HEK293T (cell line): ENCODE measurements at regions not wholly inside any gene's neighbourhood (a gene's known extent, or its start where the extent isn't known, plus 50 kb on each side); places are given as distances from the start of the nearest gene placed in this dataset.
"Not testable (repeated sequence)": the region's sequence is repeated elsewhere in the genome, so short reads cannot be mapped to it uniquely, and the experiment has no call there.

ENCODE experiments used
- CTCF ChIA-PET: fragments of 350-600 bp; formaldehyde crosslinking; extraction: SDS; loops from one replicate; lab custom pipeline; 2021; ENCODE audit warnings: antibody characterized with exemption, inconsistent platforms; lab: Yijun Ruan, JAX
- POLR2A ChIA-PET: fragments of 350-600 bp; formaldehyde crosslinking; extraction: SDS; loops from one replicate; lab custom pipeline; 2020; ENCODE audit warnings: antibody characterized with exemption, inconsistent platforms; lab: Yijun Ruan, JAX
- DNase-seq: peaks from one replicate; pipeline ENCODE4 v3.0.0; 2012; ENCODE audit warnings: mixed read lengths; ENCODE audit errors: extremely low spot score
- ARNT ChIP-seq: fragments of 450-650 bp; IDR thresholded peaks from 2 replicates; pipeline ENCODE4 v1.6.1; 2017; ENCODE audit warnings: mild to moderate bottlenecking
- BHLHE40 ChIP-seq: fragments of 450-650 bp; IDR thresholded peaks from 2 replicates; pipeline ENCODE4 v1.6.1; 2016; ENCODE audit warnings: mild to moderate bottlenecking, moderate library complexity, borderline replicate concordance
- CTBP1 ChIP-seq: fragments of 450-650 bp; IDR thresholded peaks from 2 replicates; pipeline ENCODE4 v1.6.1; 2016; ENCODE audit warnings: borderline replicate concordance
- ELF4 ChIP-seq: fragments of 450-650 bp; IDR thresholded peaks from 2 replicates; pipeline ENCODE4 v1.6.1; 2017; ENCODE audit warnings: antibody characterized with exemption
- FOXA1 ChIP-seq: fragments of 450-650 bp; IDR thresholded peaks from 2 replicates; pipeline ENCODE4 v1.6.1; 2016; ENCODE audit warnings: mild to moderate bottlenecking
- FOXK2 ChIP-seq: fragments of 450-650 bp; IDR thresholded peaks from 2 replicates; pipeline ENCODE4 v1.6.1; 2016; ENCODE audit warnings: mild to moderate bottlenecking
- FOXM1 ChIP-seq: fragments of 450-650 bp; IDR thresholded peaks from 2 replicates; pipeline ENCODE4 v1.6.1; 2017; ENCODE audit warnings: mild to moderate bottlenecking, borderline replicate concordance
- HDGF ChIP-seq: fragments of 450-650 bp; IDR thresholded peaks from 2 replicates; pipeline ENCODE4 v1.6.1; 2017; ENCODE audit warnings: antibody characterized with exemption, borderline replicate concordance
- L3MBTL2 ChIP-seq: fragments of 450-650 bp; conservative IDR thresholded peaks from 2 replicates; pipeline ENCODE4 v1.6.1; 2016; ENCODE audit warnings: mild to moderate bottlenecking
- LEF1 ChIP-seq: fragments of 450-650 bp; IDR thresholded peaks from 2 replicates; pipeline ENCODE4 v1.6.1; 2017; ENCODE audit warnings: mild to moderate bottlenecking, borderline replicate concordance
- NFRKB ChIP-seq: fragments of 450-650 bp; IDR thresholded peaks from 2 replicates; pipeline ENCODE4 v1.6.1; 2016; ENCODE audit warnings: mild to moderate bottlenecking, moderate library complexity
- PKNOX1 ChIP-seq: fragments of 450-650 bp; IDR thresholded peaks from 2 replicates; pipeline ENCODE4 v1.6.1; 2016
- SP1 ChIP-seq: fragments of 450-650 bp; IDR thresholded peaks from 2 replicates; pipeline ENCODE4 v1.6.1; 2017
- SUZ12 ChIP-seq: fragments of 450-650 bp; IDR thresholded peaks from 2 replicates; pipeline ENCODE4 v1.6.1; 2016; ENCODE audit warnings: mild to moderate bottlenecking
- TARDBP ChIP-seq: fragments of 450-650 bp; IDR thresholded peaks from 2 replicates; pipeline ENCODE4 v1.6.1; 2016
- ZNF384 ChIP-seq: fragments of 450-650 bp; IDR thresholded peaks from 2 replicates; pipeline ENCODE4 v1.6.1; 2016

GRCh38 chr10:20598590-20598989 lies 298.5 kb downstream of the NEBL start:
- DNase-seq: peak; percentile 17
- TF ChIP-seq L3MBTL2: no peak
- TF ChIP-seq LEF1: no peak
- no peak for TF ChIP-seq FOXA1
- no peak for TF ChIP-seq ZNF384
- no peak for TF ChIP-seq SP1
- no peak for TF ChIP-seq CTBP1
- TF ChIP-seq NFRKB: no peak
- TF ChIP-seq FOXK2: no peak
- no peak for TF ChIP-seq ARNT
- TF ChIP-seq TARDBP: no peak
- no peak for TF ChIP-seq FOXM1
- TF ChIP-seq HDGF: no peak
- TF ChIP-seq SUZ12: no peak
- TF ChIP-seq ELF4: no peak
- no peak for TF ChIP-seq BHLHE40
- no peak for TF ChIP-seq PKNOX1
- ChIA-PET POLR2A (interaction anchor here (0.8 kb wide), 1 partner anchor 10 kb away, joined by 3 read pairs; no protein-coding TSS in a partner anchor), CTCF (interaction anchor here (0.7 kb wide), 1 partner anchor 72 kb away, joined by 3 read pairs; no protein-coding TSS in a partner anchor)

GRCh38 chr10:20596911-20597310 lies 300.2 kb downstream of the NEBL start:
- no peak for DNase-seq
- TF ChIP-seq NFRKB: no peak
- no peak for TF ChIP-seq L3MBTL2
- no peak for TF ChIP-seq SP1
- TF ChIP-seq TARDBP: no peak
- no peak for TF ChIP-seq ARNT
- TF ChIP-seq FOXA1: no peak
- no peak for TF ChIP-seq LEF1
- TF ChIP-seq CTBP1: no peak
- no peak for TF ChIP-seq SUZ12
- TF ChIP-seq BHLHE40: no peak
- TF ChIP-seq FOXK2: no peak
- no peak for TF ChIP-seq FOXM1
- no peak for TF ChIP-seq HDGF
- no peak for TF ChIP-seq ZNF384
- ChIA-PET CTCF (interaction anchor here (0.6 kb wide), 1 partner anchor 327 kb away, joined by 4 read pairs; no protein-coding TSS in a partner anchor), POLR2A (no interaction called here)

- ChIA-PET CTCF (no interaction called here), POLR2A (no interaction called here)
- DNase-seq: no peak
- TF ChIP-seq ELF4 (no peak), PKNOX1 (no peak), CTBP1 (no peak), ARNT (no peak), NFRKB (no peak), ZNF384 (no peak), LEF1 (no peak), TARDBP (no peak), SUZ12 (no peak), FOXA1 (no peak), BHLHE40 (no peak), HDGF (no peak), FOXM1 (no peak), L3MBTL2 (no peak), FOXK2 (no peak), SP1 (no peak)
Measured at GRCh38 chr10:20596065-20596755, 300.9 kb downstream of the NEBL start.

GRCh38 chr10:20593649-20594048 lies 303.5 kb downstream of the NEBL start:
- ChIA-PET CTCF (no interaction called here), POLR2A (no interaction called here)
- DNase-seq: no peak
- TF ChIP-seq FOXM1: no peak
- TF ChIP-seq SUZ12: no peak
- no peak for TF ChIP-seq ARNT
- TF ChIP-seq FOXK2: no peak
- no peak for TF ChIP-seq SP1

GRCh38 chr10:20582041-20582440 lies 315.1 kb downstream of the NEBL start:
- POLR2A ChIA-PET: no interaction called here
- DNase-seq: no peak
- CTCF ChIA-PET: no interaction called here
- TF ChIP-seq ZNF384 (no peak), ARNT (no peak), LEF1 (no peak), TARDBP (no peak), FOXA1 (no peak), BHLHE40 (no peak)

- no peak for DNase-seq
- TF ChIP-seq CTBP1 (no peak), ELF4 (no peak), LEF1 (no peak), TARDBP (no peak), SP1 (no peak), NFRKB (no peak), PKNOX1 (no peak), BHLHE40 (no peak), FOXA1 (no peak), HDGF (no peak), ZNF384 (no peak), SUZ12 (no peak), ARNT (no peak), FOXM1 (no peak), FOXK2 (no peak), L3MBTL2 (no peak)
- ChIA-PET POLR2A (no interaction called here), CTCF (no interaction called here)
Measured at GRCh38 chr10:20573924-20574323, 323.2 kb downstream of the NEBL start.

GRCh38 chr10:20555990-20556389 lies 341.1 kb downstream of the NEBL start:
- DNase-seq, CTCF ChIA-PET, POLR2A ChIA-PET: not testable (repeated sequence)
